WTC11 (cell line): ENCODE measurements at regions not wholly inside any gene's neighbourhood (a gene's known extent, or its start where the extent isn't known, plus 50 kb on each side); places are given as distances from the start of the nearest gene placed in this dataset.

Experiments
- ATF6 ChIP-seq: sonication (generic); formaldehyde crosslinking; IDR thresholded peaks from 2 replicates; pipeline ENCODE4 v1.8.1; 2023; ENCODE audit warnings: mild to moderate bottlenecking, missing genetic modification reagents
- CTCF ChIP-seq: fragments of 200-600 bp; IDR thresholded peaks from 2 replicates; pipeline ENCODE4 v1.8.0; 2022; ENCODE audit warnings: antibody characterized with exemption
- ELF4 ChIP-seq: sonication (generic); formaldehyde crosslinking; IDR thresholded peaks from 2 replicates; pipeline ENCODE4 v1.8.1; 2022; ENCODE audit warnings: low read depth, mild to moderate bottlenecking, moderate library complexity, missing genetic modification reagents
- FOXK1 ChIP-seq: sonication (generic); formaldehyde crosslinking; IDR thresholded peaks from 2 replicates; pipeline ENCODE4 v1.8.0; 2022; ENCODE audit warnings: mild to moderate bottlenecking, moderate library complexity, missing genetic modification reagents
- MAX ChIP-seq: sonication (generic); formaldehyde crosslinking; IDR thresholded peaks from 2 replicates; pipeline ENCODE4 v1.8.0; 2022; ENCODE audit warnings: mild to moderate bottlenecking, missing genetic modification reagents
- NR3C1 ChIP-seq: sonication (generic); formaldehyde crosslinking; conservative IDR thresholded peaks from 2 replicates; pipeline ENCODE4 v1.8.1; 2023; ENCODE audit warnings: low read depth, mild to moderate bottlenecking, missing genetic modification reagents
- RELA ChIP-seq: sonication (generic); formaldehyde crosslinking; IDR thresholded peaks from 2 replicates; pipeline ENCODE4 v1.8.1; 2022; ENCODE audit warnings: missing genetic modification reagents, mild to moderate bottlenecking, borderline replicate concordance
- SP1 ChIP-seq: sonication (generic); formaldehyde crosslinking; conservative IDR thresholded peaks from 2 replicates; pipeline ENCODE4 v1.8.1; 2022; ENCODE audit warnings: missing genetic modification reagents
- USF1 ChIP-seq: sonication (generic); formaldehyde crosslinking; IDR thresholded peaks from 2 replicates; pipeline ENCODE4 v1.8.0; 2022; ENCODE audit warnings: mild to moderate bottlenecking, missing genetic modification reagents
- ZNF121 ChIP-seq: sonication (generic); formaldehyde crosslinking; IDR thresholded peaks from 2 replicates; pipeline ENCODE4 v1.8.0; 2023; ENCODE audit warnings: missing genetic modification reagents
- ZNF263 ChIP-seq: sonication (generic); formaldehyde crosslinking; IDR thresholded peaks from 2 replicates; pipeline ENCODE4 v1.8.1; 2022; ENCODE audit warnings: low read depth, mild to moderate bottlenecking, moderate library complexity, missing genetic modification reagents

- TF ChIP-seq CTCF = no peak
- no peak for TF ChIP-seq SP1
- TF ChIP-seq NR3C1 (CRISPR knock-in tag) = no peak
- no peak for TF ChIP-seq ZNF121 (CRISPR knock-in tag)
- TF ChIP-seq RELA (CRISPR knock-in tag) = no peak
- no peak for TF ChIP-seq ELF4
- no peak for TF ChIP-seq FOXK1
- no peak for TF ChIP-seq ZNF263 (CRISPR knock-in tag)
- no peak for TF ChIP-seq MAX (CRISPR knock-in tag)
- no peak for TF ChIP-seq USF1
- TF ChIP-seq ATF6 (CRISPR knock-in tag) = no peak
Measured at GRCh38 chr4:16377887-16378286, 151.6 kb upstream of the TAPT1 start.
